HUES48 (cell line): ENCODE measurements at regions not wholly inside any gene's neighbourhood (a gene's known extent, or its start where the extent isn't known, plus 50 kb on each side); places are given as distances from the start of the nearest gene placed in this dataset.
"Not testable (repeated sequence)": the region's sequence is repeated elsewhere in the genome, so short reads cannot be mapped to it uniquely, and the experiment has no call there.

Experiments
- H3K27ac ChIP-seq: one replicate; pipeline ENCODE4 v1.7.0; 2013; ENCODE audit warnings: low read depth, low read length, inconsistent platforms
- H3K27me3 ChIP-seq: 2 replicates; pipeline ENCODE4 v1.6.1; 2013; ENCODE audit warnings: mild to moderate bottlenecking, low read length; ENCODE audit not compliant: control insufficient read depth, insufficient read depth
- H3K36me3 ChIP-seq: 2 replicates; pipeline ENCODE4 v1.6.1; 2013; ENCODE audit warnings: low read length; ENCODE audit not compliant: control insufficient read depth, insufficient read depth
- H3K4me1 ChIP-seq: 2 replicates; pipeline ENCODE4 v1.6.1; 2013; ENCODE audit warnings: mild to moderate bottlenecking, low read length; ENCODE audit not compliant: control insufficient read depth, insufficient read depth
- H3K4me3 ChIP-seq: 2 replicates; pipeline ENCODE4 v1.5.1; 2013; ENCODE audit warnings: mild to moderate bottlenecking, low read depth, low read length
- H3K9ac ChIP-seq: 2 replicates; pipeline ENCODE4 v1.6.1; 2013; ENCODE audit warnings: mild to moderate bottlenecking, low read depth, low read length, moderate library complexity
- H3K9me3 ChIP-seq: 2 replicates; pipeline ENCODE4 v1.6.1; 2013; ENCODE audit warnings: low read length; ENCODE audit not compliant: control insufficient read depth, insufficient read depth

DNA sequence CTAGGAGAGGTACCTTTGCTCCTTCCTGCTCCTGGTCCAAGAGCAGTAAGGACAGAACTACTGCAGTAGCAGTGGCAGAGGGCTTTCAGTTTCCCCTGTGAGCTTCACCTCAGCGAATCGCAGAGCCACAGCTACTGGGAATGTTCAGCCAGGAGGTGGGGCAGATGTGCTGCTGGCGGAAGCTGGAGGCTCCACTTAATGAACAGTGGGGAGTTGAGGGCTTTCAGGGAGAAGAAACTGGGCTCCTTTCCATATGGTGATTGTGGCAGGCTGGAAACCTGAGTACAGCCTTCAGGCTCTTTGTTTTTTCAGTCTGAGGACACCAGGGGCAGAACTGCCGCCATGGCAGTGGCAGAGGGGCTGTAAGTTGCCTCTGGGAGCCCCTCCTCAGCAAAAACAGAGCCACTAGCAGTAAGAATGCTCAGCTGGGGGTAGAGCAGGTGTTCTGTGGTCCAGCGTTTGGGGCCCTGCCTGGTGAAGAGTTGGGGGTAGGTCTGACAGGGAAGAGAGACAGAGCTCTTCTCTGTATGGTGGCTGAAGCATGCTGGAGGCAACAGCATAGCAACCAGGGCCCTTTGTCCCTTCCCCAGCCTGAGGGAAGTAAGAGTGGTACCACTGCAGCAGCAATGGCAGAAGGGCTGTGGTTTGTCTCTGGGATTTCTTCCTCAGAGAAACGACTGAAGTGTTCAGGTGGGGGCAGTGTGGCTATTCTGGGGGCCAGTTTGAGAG is 106.0 kb upstream of the GRXCR1 start:
- H3K27me3 ChIP-seq, result no peaks in the 10 kb centered on the region
- no peak overlapping the region for H3K9ac ChIP-seq
- peaks cover 15% of the 10 kb centered on the region; the same call in 1 of the 2 replicates for H3K4me1 ChIP-seq
- peak overlapping the region; percentile 48 for H3K27ac ChIP-seq
- H3K4me3 ChIP-seq, result no peak overlapping the region
- H3K36me3 ChIP-seq, result no peaks in the 10 kb centered on the region
- no peaks in the 10 kb centered on the region for H3K9me3 ChIP-seq

DNA sequence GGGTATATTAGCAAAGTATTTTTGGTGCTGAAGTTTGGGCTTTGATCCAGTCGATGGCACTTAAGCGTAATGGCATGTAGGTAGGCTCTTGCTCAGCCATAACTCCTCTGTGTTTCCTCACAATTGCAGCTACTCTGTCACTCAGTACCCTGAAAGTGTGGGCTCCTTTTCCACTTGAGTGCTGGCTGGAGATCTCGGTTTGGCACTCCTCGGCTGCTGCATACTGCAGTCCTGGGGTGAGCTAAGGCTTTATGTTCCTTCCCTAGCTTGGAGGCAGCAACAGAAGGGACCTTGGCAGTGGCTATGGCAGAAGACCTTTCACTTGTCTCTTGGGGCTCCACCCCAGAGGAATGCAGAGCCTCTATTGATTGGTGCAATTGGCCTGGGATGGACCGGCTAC is 106.7 kb upstream of the GRXCR1 start:
- H3K4me3 ChIP-seq, result no peak overlapping the region
- H3K36me3 ChIP-seq, result no peaks in the 10 kb centered on the region
- H3K4me1 ChIP-seq, result peaks cover 15% of the 10 kb centered on the region; the same call in 1 of the 2 replicates
- H3K9ac ChIP-seq, result no peak overlapping the region
- no peak overlapping the region for H3K27ac ChIP-seq
- H3K9me3 ChIP-seq, result no peaks in the 10 kb centered on the region
- no peaks in the 10 kb centered on the region for H3K27me3 ChIP-seq

DNA sequence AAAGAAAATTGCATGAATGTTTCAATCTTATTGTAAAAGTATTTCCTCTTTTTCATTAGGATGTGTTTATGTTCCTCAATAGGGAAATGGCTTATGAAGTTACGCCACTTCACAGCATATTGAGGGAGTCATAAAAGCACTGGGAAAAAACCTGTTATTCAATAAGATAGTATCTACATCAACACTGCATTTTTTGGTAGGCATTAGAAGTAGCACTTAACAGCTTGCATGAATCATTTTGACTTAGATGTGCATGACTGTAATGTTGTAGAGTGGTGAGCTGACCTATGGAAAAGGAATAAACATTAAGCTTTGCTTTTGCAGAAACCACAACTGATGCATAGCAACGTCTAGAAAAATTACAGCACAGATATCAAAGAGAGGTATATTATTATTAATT is 111.2 kb upstream of the GRXCR1 start:
- Histone ChIP-seq H3K9me3 (no peaks in the 10 kb centered on the region), H3K27ac (no peak overlapping the region)

DNA sequence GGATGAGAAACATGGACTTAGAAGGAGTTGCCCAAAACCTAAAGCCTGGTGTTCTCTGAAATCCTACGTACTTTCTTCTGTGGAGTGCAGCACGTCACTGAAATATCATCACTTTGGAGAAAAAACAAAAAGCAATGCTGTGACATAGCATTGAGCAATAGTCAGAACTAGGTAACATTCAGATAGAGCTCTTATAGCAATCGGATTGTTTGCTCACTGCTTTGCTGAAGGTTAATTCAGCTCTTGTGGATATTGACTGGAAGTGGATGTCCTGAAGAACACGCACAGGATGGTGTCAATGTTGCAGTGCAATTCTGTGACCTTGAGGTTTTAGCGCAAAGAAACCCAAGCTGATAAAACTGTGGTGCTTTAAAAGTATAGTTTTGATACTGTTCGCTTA is 114.2 kb upstream of the GRXCR1 start:
- no peaks in the 10 kb centered on the region for H3K27me3 ChIP-seq
- H3K9ac ChIP-seq, result no peak overlapping the region
- H3K9me3 ChIP-seq, result no peaks in the 10 kb centered on the region
- no peak overlapping the region for H3K27ac ChIP-seq
- no peak overlapping the region for H3K4me3 ChIP-seq
- H3K4me1 ChIP-seq, result no peaks in the 10 kb centered on the region
- no peaks in the 10 kb centered on the region for H3K36me3 ChIP-seq

More for the DNA sequence above, 111.2 kb upstream of the GRXCR1 start:
- Histone ChIP-seq H3K36me3 (no peaks in the 10 kb centered on the region), H3K4me1 (peaks cover 5% of the 10 kb centered on the region; the same call in 1 of the 2 replicates), H3K4me3 (no peak overlapping the region), H3K9ac (no peak overlapping the region), H3K27me3 (no peaks in the 10 kb centered on the region)

DNA sequence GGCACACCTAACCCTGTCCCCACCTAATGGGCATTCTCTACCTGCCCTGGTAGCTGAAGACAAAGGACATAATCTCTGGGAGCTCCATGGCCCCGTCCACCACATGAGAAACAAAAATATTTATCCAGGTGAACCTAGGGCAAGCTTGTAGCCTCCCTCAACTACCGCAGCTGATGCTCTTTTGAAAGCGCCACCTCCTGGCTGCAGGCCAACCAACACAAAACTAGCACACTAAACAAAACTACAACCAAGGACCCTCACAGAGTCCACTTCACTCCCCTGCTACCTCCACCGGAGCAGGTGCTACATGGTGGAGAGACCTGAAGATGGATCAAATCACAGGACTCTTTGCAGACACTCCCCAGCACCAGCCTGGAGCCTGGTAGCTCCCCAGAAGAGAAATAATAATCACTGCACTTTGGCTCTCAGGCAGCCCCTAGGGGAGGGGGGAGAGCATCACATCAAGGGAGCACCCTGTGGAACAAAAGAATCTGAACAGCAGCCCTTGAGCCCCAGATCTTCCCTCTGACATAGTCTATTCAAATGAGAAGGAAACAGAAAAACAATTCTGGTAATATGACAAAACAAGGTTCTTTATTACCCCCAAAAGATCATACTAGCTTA is 111.3 kb upstream of the ATP8A1 start:
- Histone ChIP-seq H3K4me3 (no peak overlapping the region), H3K9ac (no peak overlapping the region), H3K4me1 (peaks cover 6% of the 10 kb centered on the region; the same call in 1 of the 2 replicates), H3K9me3 (no peaks in the 10 kb centered on the region), H3K27me3 (no peaks in the 10 kb centered on the region), H3K27ac (no peak overlapping the region), H3K36me3 (no peaks in the 10 kb centered on the region)

DNA sequence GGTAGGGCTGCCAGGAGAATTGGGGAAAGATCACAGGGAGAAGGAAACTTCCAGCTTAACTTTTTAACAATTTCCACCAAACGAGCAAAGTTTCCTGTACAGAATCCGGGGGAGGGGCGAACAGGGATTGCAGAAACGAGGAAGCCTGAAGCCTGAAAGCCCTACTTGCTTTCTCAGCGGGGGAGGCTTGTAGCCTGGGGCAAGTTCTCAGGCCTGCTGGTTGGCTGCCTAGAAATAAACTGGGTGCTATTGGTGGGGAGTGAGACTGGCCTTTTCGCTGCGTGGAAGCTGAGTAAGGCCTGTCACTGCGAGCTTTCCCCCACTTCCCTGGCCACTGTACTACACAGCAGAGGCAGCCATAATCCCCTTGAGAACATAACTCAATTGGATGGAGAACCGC is 110.8 kb upstream of the ATP8A1 start:
- Histone ChIP-seq H3K9me3 (no peaks in the 10 kb centered on the region), H3K4me3 (no peak overlapping the region), H3K27ac (no peak overlapping the region), H3K27me3 (no peaks in the 10 kb centered on the region), H3K36me3 (no peaks in the 10 kb centered on the region), H3K9ac (no peak overlapping the region), H3K4me1 (peaks cover 6% of the 10 kb centered on the region; the same call in 1 of the 2 replicates)

DNA sequence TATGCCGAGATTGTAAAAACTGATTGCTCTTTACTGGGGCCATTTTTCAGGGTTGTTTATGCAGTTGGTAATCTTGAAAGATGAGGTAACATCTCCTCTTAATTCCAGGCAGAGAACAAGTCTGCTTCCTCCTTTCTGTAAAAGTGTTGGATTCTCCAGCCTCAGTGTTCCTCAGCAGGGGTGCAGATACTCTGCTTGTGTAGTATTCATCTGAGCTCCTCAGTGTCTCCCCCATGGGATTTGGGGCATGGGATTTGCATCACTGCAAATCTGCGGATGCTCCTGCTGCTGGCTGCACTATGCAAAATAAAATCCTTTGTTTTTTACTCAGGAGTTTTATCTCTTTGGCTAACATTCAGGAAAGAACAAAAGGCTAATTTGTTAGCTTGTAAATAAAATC is 104.9 kb upstream of the ATP8A1 start:
- Histone ChIP-seq H3K4me1 (peaks cover 17% of the 10 kb centered on the region), H3K27me3 (no peaks in the 10 kb centered on the region), H3K4me3 (no peak overlapping the region)

DNA sequence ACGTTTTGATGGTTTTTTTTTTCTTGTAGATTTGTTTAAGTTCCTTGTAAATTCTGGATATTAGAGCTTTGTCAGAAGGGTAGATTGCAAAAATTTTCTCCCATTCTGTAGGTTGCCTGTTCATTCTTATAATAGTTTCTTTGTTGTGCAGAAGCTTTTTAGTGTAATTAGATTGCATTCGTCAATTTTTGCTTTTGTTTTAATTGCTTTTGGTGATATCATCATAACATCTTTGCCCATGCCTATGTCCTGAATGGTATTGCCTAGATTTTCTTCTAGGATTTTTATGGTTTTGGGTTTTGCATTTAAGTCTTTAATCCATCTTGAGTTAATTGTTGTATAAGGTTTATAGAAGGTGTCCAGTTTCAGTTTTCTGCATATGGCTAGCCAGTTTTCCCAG is 98.1 kb upstream of the ATP8A1 start:
- H3K27ac ChIP-seq, H3K4me3 ChIP-seq, H3K36me3 ChIP-seq, H3K9ac ChIP-seq, H3K27me3 ChIP-seq, H3K9me3 ChIP-seq, H3K4me1 ChIP-seq: not testable (repeated sequence)

More for the DNA sequence above, 104.9 kb upstream of the ATP8A1 start:
- Histone ChIP-seq H3K9ac (no peak overlapping the region), H3K27ac (peak overlapping the region; percentile 67), H3K36me3 (no peaks in the 10 kb centered on the region), H3K9me3 (no peaks in the 10 kb centered on the region)

DNA sequence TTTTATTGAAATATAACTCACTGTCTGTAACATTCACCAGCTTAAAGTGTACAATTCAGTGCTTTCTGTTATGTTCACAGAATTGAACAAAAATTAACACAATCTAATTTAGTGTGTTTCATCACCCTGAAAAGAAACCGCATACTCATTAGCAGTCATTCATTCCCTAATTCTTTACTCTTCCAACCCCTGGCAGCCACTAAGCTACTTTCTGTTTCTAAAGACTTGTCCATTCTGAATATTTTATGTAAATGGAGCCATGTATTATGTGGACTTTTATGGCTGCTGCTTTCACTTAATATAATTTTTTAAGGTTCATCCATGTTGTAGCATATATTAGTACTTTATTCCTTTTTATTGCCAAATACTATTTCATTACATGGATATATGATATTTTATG is 94.7 kb upstream of the ATP8A1 start:
- Histone ChIP-seq H3K4me1 (0 out of 2 replicates have a peak, but pooled peaks cover 4% of the 10 kb centered on the region), H3K36me3 (no peaks in the 10 kb centered on the region), H3K27me3 (no peaks in the 10 kb centered on the region), H3K4me3 (no peak overlapping the region), H3K27ac (no peak overlapping the region), H3K9me3 (no peaks in the 10 kb centered on the region), H3K9ac (no peak overlapping the region)

DNA sequence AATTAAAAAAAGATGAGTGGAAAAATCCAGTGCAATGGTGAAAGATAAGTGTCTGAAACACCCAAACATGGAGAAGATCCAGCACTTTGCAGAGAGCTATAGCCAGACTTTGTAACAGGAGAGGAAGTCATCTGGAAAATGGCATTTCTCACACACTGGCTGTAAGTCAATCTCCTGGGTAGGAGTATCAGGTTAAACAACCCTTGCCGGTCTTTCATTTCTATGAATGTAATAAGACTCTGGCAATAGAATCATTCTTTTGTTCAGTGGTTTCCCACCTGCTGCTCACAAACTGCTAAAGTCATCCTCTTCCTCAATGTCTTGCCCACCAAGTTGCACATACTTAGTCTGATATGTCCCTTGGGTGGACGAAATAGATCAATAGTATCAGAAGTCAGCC is 94.0 kb upstream of the ATP8A1 start:
- Histone ChIP-seq H3K9me3 (no peaks in the 10 kb centered on the region), H3K9ac (no peak overlapping the region), H3K4me3 (no peak overlapping the region), H3K27me3 (no peaks in the 10 kb centered on the region), H3K36me3 (no peaks in the 10 kb centered on the region), H3K27ac (no peak overlapping the region), H3K4me1 (0 out of 2 replicates have a peak, but pooled peaks cover 4% of the 10 kb centered on the region)

DNA sequence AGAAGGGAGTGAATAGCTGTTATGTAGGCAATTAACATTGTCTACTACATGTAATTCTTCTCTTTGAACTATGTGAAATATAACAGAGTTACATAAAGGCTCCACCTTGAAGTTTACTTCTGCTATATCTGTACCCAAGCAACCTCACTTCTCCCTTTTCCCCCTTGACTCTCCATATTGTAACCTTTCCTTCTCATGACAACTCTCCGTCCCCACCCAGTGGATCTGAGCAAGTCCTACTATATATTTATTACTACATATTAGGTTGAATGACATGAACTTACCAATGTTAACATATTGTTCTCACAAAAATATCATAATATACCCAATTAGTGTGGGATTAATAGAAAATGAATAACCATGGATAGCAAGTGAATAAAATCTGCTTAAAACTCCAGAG is 93.2 kb upstream of the ATP8A1 start:
- Histone ChIP-seq H3K36me3 (no peaks in the 10 kb centered on the region), H3K27ac (no peak overlapping the region), H3K9me3 (no peaks in the 10 kb centered on the region), H3K4me3 (no peak overlapping the region), H3K27me3 (no peaks in the 10 kb centered on the region), H3K4me1 (0 out of 2 replicates have a peak, but pooled peaks cover 4% of the 10 kb centered on the region), H3K9ac (no peak overlapping the region)
